ENCODE measurements at regions not wholly inside any gene's neighbourhood (a gene's known extent, or its start where the extent isn't known, plus 50 kb on each side); places are given as distances from the start of the nearest gene placed in this dataset.

GRCh38 chr5:17434982-17435381 is 63.0 kb upstream of the TAF11L2 start:
- no peak for DNase-seq

- peak; percentile 64 for DNase-seq
Measured at GRCh38 chr5:17436350-17436749, 61.7 kb upstream of the TAF11L2 start.

GRCh38 chr5:17436761-17437221 is 61.2 kb upstream of the TAF11L2 start:
- DNase-seq = peak; percentile 68

- DNase-seq = no peak
Measured at GRCh38 chr5:17438027-17438426, 60.0 kb upstream of the TAF11L2 start.

GRCh38 chr5:17439956-17440355 is 58.1 kb upstream of the TAF11L2 start:
- no peak for DNase-seq

- no peak for DNase-seq
Measured at GRCh38 chr5:17440766-17441165, 57.3 kb upstream of the TAF11L2 start.

GRCh38 chr5:17441351-17441750 is 56.7 kb upstream of the TAF11L2 start:
- no peak for DNase-seq

- peak; percentile 69 for DNase-seq
Measured at GRCh38 chr5:17443333-17444130, 54.5 kb upstream of the TAF11L2 start.

GRCh38 chr5:17444496-17444895 is 53.5 kb upstream of the TAF11L2 start:
- no peak for DNase-seq

GRCh38 chr5:17445185-17445584 is 52.8 kb upstream of the TAF11L2 start:
- no peak for DNase-seq
